ENCODE measurements at regions not wholly inside any gene's neighbourhood (a gene's known extent, or its start where the extent isn't known, plus 50 kb on each side); places are given as distances from the start of the nearest gene placed in this dataset.
A peak's percentile ranks its signal among the peaks of the same experiment; 100 is the strongest.

GRCh38 chr6:23174781-23175361 lies 605.5 kb downstream of the HDGFL1 start:
- Histone ChIP-seq H3K4me3 (no peak overlapping the region), H3K27ac (replicated peaks) (no peak overlapping the region), H3K27me3 (ENCODE audit: low read depth) (no peaks in the 10 kb centered on the region), H3K36me3 (no peaks in the 10 kb centered on the region), H3K4me1 (peaks cover 6% of the 10 kb centered on the region), H3K9me3 (replicated peaks) (no peaks in the 10 kb centered on the region)
- intact Hi-C loops (cut with micrococcal nuclease) = no loop called here
- no peak for TF ChIP-seq CTCF (IDR thresholded peaks at IDR 0.05; ENCODE audit: borderline replicate concordance)
- DNase-seq = no peak

GRCh38 chr6:23175391-23175790 lies 606.0 kb downstream of the HDGFL1 start:
- H3K27me3 ChIP-seq (ENCODE audit: low read depth) = no peaks in the 10 kb centered on the region
- H3K36me3 ChIP-seq = no peaks in the 10 kb centered on the region
- no peak overlapping the region for H3K4me3 ChIP-seq

GRCh38 chr6:23176471-23176870 lies 607.1 kb downstream of the HDGFL1 start:
- H3K27me3 ChIP-seq (ENCODE audit: low read depth) = no peaks in the 10 kb centered on the region
- H3K27ac ChIP-seq (replicated peaks) = no peak overlapping the region
- H3K9me3 ChIP-seq (replicated peaks) = no peaks in the 10 kb centered on the region
- no peak overlapping the region for H3K4me3 ChIP-seq
- intact Hi-C loops (cut with micrococcal nuclease) = no loop called here
- DNase-seq = no peak
- peaks cover 17% of the 10 kb centered on the region for H3K4me1 ChIP-seq
- TF ChIP-seq CTCF (IDR thresholded peaks at IDR 0.05; ENCODE audit: borderline replicate concordance) = no peak
- no peaks in the 10 kb centered on the region for H3K36me3 ChIP-seq

More at GRCh38 chr6:23175391-23175790, 606.0 kb downstream of the HDGFL1 start:
- H3K9me3 ChIP-seq (replicated peaks) = no peaks in the 10 kb centered on the region
- no peak for TF ChIP-seq CTCF (IDR thresholded peaks at IDR 0.05; ENCODE audit: borderline replicate concordance)
- intact Hi-C loops (cut with micrococcal nuclease) = no loop called here
- H3K27ac ChIP-seq (replicated peaks) = no peak overlapping the region
- H3K4me1 ChIP-seq = peaks cover 9% of the 10 kb centered on the region
- no peak for DNase-seq

GRCh38 chr6:23176883-23177282 lies 607.5 kb downstream of the HDGFL1 start:
- H3K27ac ChIP-seq (replicated peaks) = no peak overlapping the region
- no peak overlapping the region for H3K4me3 ChIP-seq
- DNase-seq = no peak

GRCh38 chr6:23177806-23178205 lies 608.4 kb downstream of the HDGFL1 start:
- no peak for DNase-seq
- Histone ChIP-seq H3K4me1 (peaks cover 17% of the 10 kb centered on the region), H3K4me3 (no peak overlapping the region), H3K27ac (replicated peaks) (no peak overlapping the region), H3K36me3 (no peaks in the 10 kb centered on the region), H3K9me3 (replicated peaks) (no peaks in the 10 kb centered on the region), H3K27me3 (ENCODE audit: low read depth) (no peaks in the 10 kb centered on the region)
- no peak for TF ChIP-seq CTCF (IDR thresholded peaks at IDR 0.05; ENCODE audit: borderline replicate concordance)
- intact Hi-C loops (cut with micrococcal nuclease) = no loop called here

More at GRCh38 chr6:23176883-23177282, 607.5 kb downstream of the HDGFL1 start:
- H3K36me3 ChIP-seq = no peaks in the 10 kb centered on the region
- TF ChIP-seq CTCF (IDR thresholded peaks at IDR 0.05; ENCODE audit: borderline replicate concordance) = peak; percentile 15
- intact Hi-C loops (cut with micrococcal nuclease) = no loop called here
- no peaks in the 10 kb centered on the region for H3K27me3 ChIP-seq (ENCODE audit: low read depth)
- H3K9me3 ChIP-seq (replicated peaks) = no peaks in the 10 kb centered on the region
- H3K4me1 ChIP-seq = peaks cover 17% of the 10 kb centered on the region

All from left ventricle myocardium inferior (tissue), 1 donor.